Posterior cingulate gyrus (tissue), 11 donors: ENCODE measurements at regions not wholly inside any gene's neighbourhood (a gene's known extent, or its start where the extent isn't known, plus 50 kb on each side); places are given as distances from the start of the nearest gene placed in this dataset.
"Not testable (repeated sequence)": the region's sequence is repeated elsewhere in the genome, so short reads cannot be mapped to it uniquely, and the experiment has no call there.

Experiments
- DNase-seq, 10 donors: peaks; one replicate each; pipeline versions ENCODE4 v3.0.0 to v3.0.0-alpha.2; 2020 to 2021; ENCODE audit warnings: mixed read lengths in 3 of 10
- intact Hi-C: fragments of 100-400 bp; cut with DNase I; formaldehyde crosslinking; loops from one replicate; pipeline ENCODE4 v1.15.1; 2023

- intact Hi-C loops, result no loop called here
- peak in 7 of 10 donors; percentile 13 to 87 (median 34) for DNase-seq
These were observed 243.3 kb downstream of the SEC61B start for GRCh38 chr9:99465231-99465907.

GRCh38 chr9:99466104-99466503, 244.0 kb downstream of the SEC61B start:
- intact Hi-C loops, result no loop called here
- DNase-seq, result no peak

GRCh38 chr9:99466781-99467180, 244.7 kb downstream of the SEC61B start:
- no peak for DNase-seq
- intact Hi-C loops, result no loop called here

- DNase-seq, result no peak
- intact Hi-C loops, result no loop called here
These were observed 249.0 kb downstream of the SEC61B start for GRCh38 chr9:99471033-99471432.

- DNase-seq, result no peak
- intact Hi-C loops, result no loop called here
These were observed 250.3 kb downstream of the SEC61B start for GRCh38 chr9:99472240-99472915.

GRCh38 chr9:99472916-99473245, 250.8 kb downstream of the SEC61B start:
- intact Hi-C loops, result no loop called here
- no peak for DNase-seq

- intact Hi-C loops, result no loop called here
- DNase-seq, result peak in 6 of 10 donors; percentile 27 to 88 (median 48)
These were observed 252.1 kb downstream of the SEC61B start for GRCh38 chr9:99474186-99474585.

GRCh38 chr9:99475401-99476065, 253.5 kb downstream of the SEC61B start:
- intact Hi-C loops, result no loop called here
- no peak for DNase-seq

GRCh38 chr9:99478469-99479027, 256.5 kb downstream of the SEC61B start:
- intact Hi-C loops, result no loop called here
- no peak for DNase-seq

- no peak for DNase-seq
- intact Hi-C loops, result no loop called here
These were observed 257.8 kb downstream of the SEC61B start for GRCh38 chr9:99479929-99480328.

- intact Hi-C loops, result no loop called here
- no peak for DNase-seq
These were observed 263.4 kb downstream of the SEC61B start for GRCh38 chr9:99485459-99485858.

GRCh38 chr9:99486684-99487083, 264.6 kb downstream of the SEC61B start:
- no peak for DNase-seq
- intact Hi-C loops, result no loop called here

GRCh38 chr9:99488131-99489059, 266.3 kb downstream of the SEC61B start:
- intact Hi-C loops, result no loop called here
- no peak for DNase-seq

GRCh38 chr9:99489060-99489413, 267.0 kb downstream of the SEC61B start:
- no peak for DNase-seq
- intact Hi-C loops, result no loop called here

GRCh38 chr9:99490729-99491128, 268.6 kb downstream of the SEC61B start:
- intact Hi-C loops, result no loop called here
- no peak for DNase-seq

GRCh38 chr9:99491408-99492158, 269.5 kb downstream of the SEC61B start:
- intact Hi-C loops, result no loop called here

GRCh38 chr9:99497641-99498040, 275.6 kb downstream of the SEC61B start:
- no peak for DNase-seq
- intact Hi-C loops, result no loop called here

More at GRCh38 chr9:99491408-99492158, 269.5 kb downstream of the SEC61B start:
- no peak for DNase-seq

GRCh38 chr9:99498979-99499378, 276.9 kb downstream of the SEC61B start:
- DNase-seq, intact Hi-C loops: not testable (repeated sequence)

GRCh38 chr9:99505936-99506335, 283.9 kb downstream of the SEC61B start:
- intact Hi-C loops, result no loop called here
- DNase-seq, result no peak
